ENCODE measurements at regions not wholly inside any gene's neighbourhood (a gene's known extent, or its start where the extent isn't known, plus 50 kb on each side); places are given as distances from the start of the nearest gene placed in this dataset.

GRCh38 chr16:55421226-55421625, 57.8 kb upstream of the MMP2 start:
- no peak for TF ChIP-seq BHLHE40 (IDR thresholded peaks at IDR 0.05; ENCODE audit: borderline replicate concordance)
- no peak for TF ChIP-seq SUZ12 (IDR thresholded peaks at IDR 0.05)
- no peak for TF ChIP-seq FOXM1 (IDR thresholded peaks at IDR 0.05; ENCODE audit: borderline replicate concordance)
- no peak for TF ChIP-seq ARNT (IDR thresholded peaks at IDR 0.05)
- no peak for TF ChIP-seq LEF1 (IDR thresholded peaks at IDR 0.05; ENCODE audit: borderline replicate concordance)
- no peak for TF ChIP-seq SP1 (IDR thresholded peaks at IDR 0.05)
- no peak for TF ChIP-seq TARDBP (IDR thresholded peaks at IDR 0.05)
